ENCODE measurements at regions not wholly inside any gene's neighbourhood (a gene's known extent, or its start where the extent isn't known, plus 50 kb on each side); places are given as distances from the start of the nearest gene placed in this dataset.
A peak's percentile ranks its signal among the peaks of the same experiment; 100 is the strongest.

DNA sequence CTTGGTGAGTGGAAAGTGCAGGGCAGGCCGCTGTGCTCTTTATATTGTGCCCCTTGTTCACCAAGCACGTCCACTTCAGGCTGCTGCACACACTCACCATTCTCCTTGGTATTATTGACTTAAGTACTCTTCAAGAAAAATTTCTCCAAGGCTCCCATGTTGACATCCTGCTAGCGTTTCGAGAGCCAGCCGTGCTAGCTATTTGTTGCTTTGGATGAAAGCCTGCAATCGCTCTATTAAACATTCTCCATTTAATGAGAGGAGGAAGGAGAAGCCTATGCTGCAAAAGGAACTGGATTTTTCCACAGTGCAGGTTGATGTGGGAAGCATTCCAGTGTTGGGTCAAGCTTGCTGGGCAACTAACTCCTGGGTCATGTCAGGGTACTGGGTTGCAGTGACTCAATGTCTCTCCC, 113.5 kb downstream of the CD83 start:
- SMC1A ChIA-PET (ENCODE audit: uncharacterized antibody, unreplicated experiment): no interaction called here
- CTCF ChIA-PET: no interaction called here

DNA sequence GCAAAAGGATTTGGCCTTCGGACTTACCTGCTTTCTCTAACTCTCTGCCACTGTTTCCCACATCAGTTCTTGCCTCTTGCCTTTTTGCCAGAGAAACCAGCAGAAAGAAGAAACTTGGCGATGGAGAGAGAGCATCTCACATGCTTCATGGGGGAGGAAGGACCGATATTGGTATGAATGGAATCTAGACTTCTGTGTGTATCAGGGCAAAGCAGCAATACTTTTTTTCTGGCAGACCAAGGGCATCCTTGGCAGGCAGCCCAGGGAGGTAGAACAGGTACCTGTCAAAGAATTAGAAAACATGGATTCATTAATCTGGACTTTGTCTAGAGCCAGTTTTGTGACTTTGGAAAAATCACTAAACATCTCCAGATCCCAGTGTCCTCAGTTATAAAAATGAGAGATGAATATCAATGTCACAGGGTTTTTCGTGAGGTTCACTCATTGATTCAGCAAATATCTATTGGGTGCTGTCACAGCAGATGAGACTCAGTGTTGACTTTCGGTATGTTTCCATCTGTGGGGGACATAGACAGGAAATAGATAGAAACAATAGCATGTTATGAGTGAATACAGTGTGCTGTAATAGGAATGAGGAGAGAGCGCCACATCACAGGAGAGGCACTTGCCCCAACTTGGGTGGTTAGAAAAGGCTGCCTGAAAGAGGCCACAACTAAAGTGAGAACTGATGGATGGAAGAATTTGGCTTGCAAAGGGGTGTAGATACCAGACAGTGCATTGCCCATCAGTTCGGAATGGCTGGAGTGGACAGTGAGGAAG, 114.1 kb downstream of the CD83 start:
- H3K27me3 ChIP-seq (replicated peaks in 1 of 2; ENCODE audit: control insufficient read depth in 2 of 2, insufficient read depth in 2 of 2, low read length in 1 of 2): no peaks in the 10 kb centered on the region
- no TSS peak for BruUV-seq (replicated peaks)
- H3K9ac ChIP-seq (ENCODE audit: control insufficient read depth, insufficient read depth, low read length): no peak overlapping the region
- H3K79me2 ChIP-seq (ENCODE audit: control insufficient read depth, insufficient read depth, low read length): no peaks in the 10 kb centered on the region
- H3K36me3 ChIP-seq (ENCODE audit: control insufficient read depth in 2 of 2, insufficient read depth in 2 of 2, low read length in 1 of 2): no peaks in the 10 kb centered on the region
- no peaks in the 10 kb centered on the region for H3K9me3 ChIP-seq (replicated peaks; ENCODE audit: control insufficient read depth, insufficient read depth, low read length)
- ChIA-PET RAD21 (ENCODE audit: unreplicated experiment) (no interaction called here), SMC1A (ENCODE audit: uncharacterized antibody, unreplicated experiment) (no interaction called here), CTCF (no interaction called here), POLR2A (interaction anchor here (0.5 kb wide), 1 partner anchor 504 kb away, joined by 5 read pairs; no protein-coding TSS in a partner anchor)
- no peak for DNase-seq (ENCODE audit: low read depth, low spot score)
- ATAC-seq: no peak
- in situ Hi-C loops (cut with MboI) (no loop called here), intact Hi-C loops (cut with micrococcal nuclease; ENCODE audit: unreplicated experiment) (no loop called here)
- no peak overlapping the region for H2AFZ ChIP-seq (ENCODE audit: control insufficient read depth, low read depth, low read length)
- no peak overlapping the region for H3K4me2 ChIP-seq (ENCODE audit: control insufficient read depth, insufficient read depth)
- H3K27ac ChIP-seq (ENCODE audit: control insufficient read depth, insufficient read depth): no peak overlapping the region
- peak; percentile 31 for FAIRE-seq
- 56% methylated on average over 7 of the region's 7 CpGs for WGBS (ENCODE audit: insufficient coverage, insufficient replicate concordance, low lambda C conversion rate, missing lambda C conversion rate)
- no peaks in the 10 kb centered on the region for H3K4me1 ChIP-seq (ENCODE audit: control insufficient read depth, insufficient read depth, low read length)
- no peak overlapping the region for H3K4me3 ChIP-seq
- H4K20me1 ChIP-seq (ENCODE audit: control insufficient read depth, insufficient read depth): no peaks in the 10 kb centered on the region
- TF ChIP-seq ZNF274 (IDR thresholded peaks at IDR 0.05; ENCODE audit: insufficient read depth, insufficient read length) (no peak), RUNX3 (IDR thresholded peaks at IDR 0.05; ENCODE audit: low read length) (no peak), KDM1A (IDR thresholded peaks at IDR 0.05; ENCODE audit: borderline replicate concordance) (no peak), ZBED1 (IDR thresholded peaks at IDR 0.05; ENCODE audit: borderline replicate concordance) (no peak), IKZF1 (conservative IDR thresholded peaks at IDR 0.05) (no peak), NRF1 (conservative IDR thresholded peaks at IDR 0.05; ENCODE audit: low read depth, low read length) (no peak), EP300 (IDR thresholded peaks at IDR 0.05; ENCODE audit: borderline replicate concordance in 1 of 2, control insufficient read depth in 1 of 2, low read depth in 2 of 2, low read length in 2 of 2) (no peak), HCFC1 (IDR thresholded peaks at IDR 0.05; ENCODE audit: low read length) (no peak), ZZZ3 (IDR thresholded peaks at IDR 0.05; ENCODE audit: control insufficient read depth, insufficient read length, low read depth) (no peak), TCF7 (IDR thresholded peaks at IDR 0.05; ENCODE audit: borderline replicate concordance) (no peak), RELA (IDR thresholded peaks at IDR 0.05; ENCODE audit: borderline replicate concordance, partially characterized antibody) (no peak), NR2C1 (IDR thresholded peaks at IDR 0.05) (no peak)
- TF ChIP-seq, protein P1, sequence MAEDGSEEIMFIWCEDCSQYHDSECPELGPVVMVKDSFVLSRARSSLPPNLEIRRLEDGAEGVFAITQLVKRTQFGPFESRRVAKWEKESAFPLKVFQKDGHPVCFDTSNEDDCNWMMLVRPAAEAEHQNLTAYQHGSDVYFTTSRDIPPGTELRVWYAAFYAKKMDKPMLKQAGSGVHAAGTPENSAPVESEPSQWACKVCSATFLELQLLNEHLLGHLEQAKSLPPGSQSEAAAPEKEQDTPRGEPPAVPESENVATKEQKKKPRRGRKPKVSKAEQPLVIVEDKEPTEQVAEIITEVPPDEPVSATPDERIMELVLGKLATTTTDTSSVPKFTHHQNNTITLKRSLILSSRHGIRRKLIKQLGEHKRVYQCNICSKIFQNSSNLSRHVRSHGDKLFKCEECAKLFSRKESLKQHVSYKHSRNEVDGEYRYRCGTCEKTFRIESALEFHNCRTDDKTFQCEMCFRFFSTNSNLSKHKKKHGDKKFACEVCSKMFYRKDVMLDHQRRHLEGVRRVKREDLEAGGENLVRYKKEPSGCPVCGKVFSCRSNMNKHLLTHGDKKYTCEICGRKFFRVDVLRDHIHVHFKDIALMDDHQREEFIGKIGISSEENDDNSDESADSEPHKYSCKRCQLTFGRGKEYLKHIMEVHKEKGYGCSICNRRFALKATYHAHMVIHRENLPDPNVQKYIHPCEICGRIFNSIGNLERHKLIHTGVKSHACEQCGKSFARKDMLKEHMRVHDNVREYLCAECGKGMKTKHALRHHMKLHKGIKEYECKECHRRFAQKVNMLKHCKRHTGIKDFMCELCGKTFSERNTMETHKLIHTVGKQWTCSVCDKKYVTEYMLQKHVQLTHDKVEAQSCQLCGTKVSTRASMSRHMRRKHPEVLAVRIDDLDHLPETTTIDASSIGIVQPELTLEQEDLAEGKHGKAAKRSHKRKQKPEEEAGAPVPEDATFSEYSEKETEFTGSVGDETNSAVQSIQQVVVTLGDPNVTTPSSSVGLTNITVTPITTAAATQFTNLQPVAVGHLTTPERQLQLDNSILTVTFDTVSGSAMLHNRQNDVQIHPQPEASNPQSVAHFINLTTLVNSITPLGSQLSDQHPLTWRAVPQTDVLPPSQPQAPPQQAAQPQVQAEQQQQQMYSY (CRISPR knock-in tag; IDR thresholded peaks at IDR 0.05): no peak

More for the DNA sequence above, 113.5 kb downstream of the CD83 start:
- no peak overlapping the region for H3K9ac ChIP-seq (ENCODE audit: control insufficient read depth, insufficient read depth, low read length)
- no peak for TF ChIP-seq NFIC (IDR thresholded peaks at IDR 0.05; ENCODE audit: low read depth, low read length)
- TF ChIP-seq PML (IDR thresholded peaks at IDR 0.05; ENCODE audit: low read length): no peak
- no peak for TF ChIP-seq MEF2B (IDR thresholded peaks at IDR 0.05; ENCODE audit: partially characterized antibody, poor library complexity, severe bottlenecking)
- TF ChIP-seq WRNIP1 (IDR thresholded peaks at IDR 0.05; ENCODE audit: borderline replicate concordance, low read depth, low read length): no peak
- TF ChIP-seq SPI1 (IDR thresholded peaks at IDR 0.05; ENCODE audit: borderline replicate concordance, insufficient read depth, low read depth, low read length): no peak
- no peaks in the 10 kb centered on the region for H4K20me1 ChIP-seq (ENCODE audit: control insufficient read depth, insufficient read depth)
- no peak overlapping the region for H2AFZ ChIP-seq (ENCODE audit: control insufficient read depth, low read depth, low read length)
- ATAC-seq (no peak), FAIRE-seq (no peak), DNase-seq (ENCODE audit: low read depth, low spot score) (no peak)
- in situ Hi-C loops (cut with MboI) (no loop called here), intact Hi-C loops (cut with micrococcal nuclease; ENCODE audit: unreplicated experiment) (no loop called here)
- H3K36me3 ChIP-seq (ENCODE audit: control insufficient read depth in 2 of 2, insufficient read depth in 2 of 2, low read length in 1 of 2): no peaks in the 10 kb centered on the region
- H3K27me3 ChIP-seq (replicated peaks in 1 of 2; ENCODE audit: control insufficient read depth in 2 of 2, insufficient read depth in 2 of 2, low read length in 1 of 2): no peaks in the 10 kb centered on the region
- ChIA-PET RAD21 (ENCODE audit: unreplicated experiment) (no interaction called here), POLR2A (interaction anchor here (0.5 kb wide), 1 partner anchor 504 kb away, joined by 5 read pairs; no protein-coding TSS in a partner anchor)
- no peak overlapping the region for H3K4me2 ChIP-seq (ENCODE audit: control insufficient read depth, insufficient read depth)
- 77% methylated on average over 6 of the region's 6 CpGs for WGBS (ENCODE audit: insufficient coverage, insufficient replicate concordance, low lambda C conversion rate, missing lambda C conversion rate)
- H3K4me3 ChIP-seq: no peak overlapping the region
- no peaks in the 10 kb centered on the region for H3K79me2 ChIP-seq (ENCODE audit: control insufficient read depth, insufficient read depth, low read length)
- BruUV-seq (replicated peaks): no TSS peak
- H3K9me3 ChIP-seq (replicated peaks; ENCODE audit: control insufficient read depth, insufficient read depth, low read length): no peaks in the 10 kb centered on the region; the same call in 2 of the 3 replicates
- H3K27ac ChIP-seq (ENCODE audit: control insufficient read depth, insufficient read depth): no peak overlapping the region
- no peaks in the 10 kb centered on the region for H3K4me1 ChIP-seq (ENCODE audit: control insufficient read depth, insufficient read depth, low read length)

All from GM12878 (cell line).